ENCODE measurements at regions not wholly inside any gene's neighbourhood (a gene's known extent, or its start where the extent isn't known, plus 50 kb on each side); places are given as distances from the start of the nearest gene placed in this dataset.

GRCh38 chr11:126113963-126114362, 51.3 kb upstream of the CDON start:
- TF ChIP-seq CTCF (IDR thresholded peaks at IDR 0.05) (no peak), POLR2AphosphoS5 (IDR thresholded peaks at IDR 0.05) (no peak)
